HCT116 (cell line): ENCODE measurements at regions not wholly inside any gene's neighbourhood (a gene's known extent, or its start where the extent isn't known, plus 50 kb on each side); places are given as distances from the start of the nearest gene placed in this dataset.

ENCODE experiments used
- ATAC-seq: fragments of 200-7000 bp; cut with Tn5 transposase; 2 replicates; pipeline ENCODE4 v1.9.1; 2020; ENCODE audit warnings: mild to moderate bottlenecking, moderate library complexity
- BruUV-seq: library from RNA; stranded (reverse); fragments of 400-500 nt; replicated peaks from 2 replicates; lab custom pipeline; 2021; lab: Mats Ljungman, UMichigan
- CTCF ChIA-PET: fragments of 300-600 bp; sonication (Branson Sonifier 250); formaldehyde crosslinking; loops from one replicate; lab custom pipeline; 2021; ENCODE audit warnings: antibody characterized with exemption; lab: Charles Lee
- POLR2A ChIA-PET: fragments of 300-600, 350-600 bp; sonication (Branson Sonifier 250); formaldehyde crosslinking; loops from one replicate; lab custom pipeline; 2021; ENCODE audit warnings: antibody characterized with exemption; lab: Charles Lee
- RAD21 ChIA-PET, 2 experiments: fragments of 300-600 bp; sonication (Branson Sonifier 250); formaldehyde crosslinking; loops; one replicate each; lab custom pipeline; 2023; ENCODE audit warnings: low total read pairs in 2 of 2; ENCODE audit not compliant: uncharacterized antibody in 2 of 2, unreplicated experiment in 2 of 2, low non-redundant PET in 1 of 2; lab: Charles Lee
- DNase-seq: peaks from one replicate; pipeline ENCODE4 v3.0.0-alpha.2; 2010; ENCODE audit warnings: low read depth, low spot score
- H2AFZ ChIP-seq: fragments of 200-600 bp; shearing (Covaris generic), sonication (generic); 2 replicates; pipeline ENCODE4 v1.6.1; 2017; ENCODE audit warnings: low read depth, mixed run types, mixed read lengths, antibody characterized with exemption, low read length; ENCODE audit not compliant: poor library complexity, severe bottlenecking
- H3K27ac ChIP-seq: 2 replicates; pipeline ENCODE4 v1.5.1; 2012; ENCODE audit warnings: low read depth, low read length
- H3K27me3 ChIP-seq: fragments of 200-600 bp; sonication (generic); 2 replicates; pipeline ENCODE4 v1.6.1; 2016; ENCODE audit warnings: mixed run types, low read length, mixed read lengths; ENCODE audit not compliant: insufficient read depth
- H3K36me3 ChIP-seq, 2 experiments: fragments of 200-500 bp in 1 of 2; fragments of 200-600 bp in 1 of 2; sonication (Bioruptor generic) in 1 of 2; sonication (generic) in 1 of 2; 2 replicates each; pipeline versions ENCODE4 v1.5.1 to v1.6.1; 2014 to 2016; ENCODE audit warnings: low read length in 2 of 2, inconsistent platforms in 1 of 2, mixed read lengths in 1 of 2, mixed run types in 1 of 2; ENCODE audit not compliant: insufficient read depth in 2 of 2, control insufficient read depth in 1 of 2
- H3K4me1 ChIP-seq, 2 experiments: fragments of 200-600 bp in 1 of 2; sonication (generic) in 1 of 2; 2 replicates each; pipeline versions ENCODE4 v1.5.1 to v1.6.1; 2012 to 2017; ENCODE audit warnings: low read length in 2 of 2, inconsistent platforms in 1 of 2, mild to moderate bottlenecking in 1 of 2, mixed read lengths in 1 of 2, mixed run types in 1 of 2, moderate library complexity in 1 of 2; ENCODE audit not compliant: insufficient read depth in 2 of 2, control insufficient read depth in 1 of 2
- H3K4me2 ChIP-seq: fragments of 200-600 bp; sonication (generic); 2 replicates; pipeline ENCODE4 v1.6.1; 2017; ENCODE audit warnings: mixed run types, low read length, mixed read lengths
- H3K4me3 ChIP-seq, 2 experiments: fragments of 200-600 bp in 1 of 2; sonication (generic) in 1 of 2; replicated peaks in 1 of 2; 2 replicates each; pipeline ENCODE4 v1.5.1; 2011 to 2016; ENCODE audit warnings: low read length in 2 of 2, control low read depth in 1 of 2, low read depth in 1 of 2, mild to moderate bottlenecking in 1 of 2, mixed read lengths in 1 of 2, mixed run types in 1 of 2
- H3K79me2 ChIP-seq: fragments of 200-600 bp; sonication (generic); 2 replicates; pipeline ENCODE4 v1.6.1; 2017; ENCODE audit warnings: mild to moderate bottlenecking, mixed run types, low read length, moderate library complexity, mixed read lengths; ENCODE audit not compliant: insufficient read depth
- H3K9ac ChIP-seq: fragments of 200-600 bp; sonication (generic); 2 replicates; pipeline ENCODE4 v1.6.1; 2016; ENCODE audit warnings: low read length, mixed read lengths
- H3K9me2 ChIP-seq: fragments of 200-600 bp; sonication (generic), shearing (Covaris generic); 2 replicates; pipeline ENCODE4 v1.6.1; 2017; ENCODE audit warnings: mixed run types, mild to moderate bottlenecking, moderate library complexity; ENCODE audit not compliant: insufficient read depth
- H3K9me3 ChIP-seq, 2 experiments: fragments of 200-500 bp in 1 of 2; fragments of 200-600 bp in 1 of 2; sonication (Bioruptor generic) in 1 of 2; sonication (generic) in 1 of 2; 2 replicates each; pipeline ENCODE4 v1.6.1; 2014 to 2017; ENCODE audit warnings: low read length in 2 of 2, mixed read lengths in 2 of 2, inconsistent platforms in 1 of 2, low read depth in 1 of 2, mild to moderate bottlenecking in 1 of 2, mixed run types in 1 of 2, moderate library complexity in 1 of 2; ENCODE audit not compliant: control insufficient read depth in 1 of 2, insufficient read depth in 1 of 2
- H4K20me1 ChIP-seq: fragments of 200-600 bp; sonication (generic), shearing (Covaris generic); 2 replicates; pipeline ENCODE4 v1.6.1; 2017; ENCODE audit warnings: mixed run types, mild to moderate bottlenecking, moderate library complexity; ENCODE audit not compliant: insufficient read depth
- ATF3 ChIP-seq: IDR thresholded peaks from 2 replicates; pipeline ENCODE4 v1.6.1; 2012
- CBX3 ChIP-seq: IDR thresholded peaks from 2 replicates; pipeline ENCODE4 v1.6.1; 2012; ENCODE audit warnings: low read depth
- CTCF ChIP-seq, 3 experiments: fragments of 200-600 bp in 1 of 3; sonication (generic) in 1 of 3; IDR thresholded peaks in 2 of 3; conservative IDR thresholded peaks in 1 of 3; 2 replicates each; pipeline ENCODE4 v1.5.1; 2012 to 2017; ENCODE audit warnings: low read depth in 2 of 3, low read length in 2 of 3, antibody characterized with exemption in 1 of 3, borderline replicate concordance in 1 of 3, control low read depth in 1 of 3, mild to moderate bottlenecking in 1 of 3, mixed read lengths in 1 of 3, mixed run types in 1 of 3, moderate library complexity in 1 of 3; ENCODE audit not compliant: insufficient read depth in 1 of 3
- EGR1 ChIP-seq: IDR thresholded peaks from 2 replicates; pipeline ENCODE4 v1.6.1; 2012; ENCODE audit warnings: low read depth
- ELF1 ChIP-seq: IDR thresholded peaks from 2 replicates; pipeline ENCODE4 v1.6.1; 2012; ENCODE audit warnings: low read depth, borderline replicate concordance
- EZH2 ChIP-seq: fragments of 200-600 bp; sonication (generic); IDR thresholded peaks from 2 replicates; pipeline ENCODE4 v1.6.1; 2017; ENCODE audit warnings: antibody characterized with exemption, mixed run types
- EZH2phosphoT487 ChIP-seq: fragments of 200-600 bp; IDR thresholded peaks from 2 replicates; pipeline ENCODE4 v1.6.1; 2018; ENCODE audit warnings: antibody characterized with exemption, borderline replicate concordance
- JUND ChIP-seq: IDR thresholded peaks from 2 replicates; pipeline ENCODE4 v1.6.1; 2012
- POLR2A ChIP-seq: IDR thresholded peaks from 2 replicates; pipeline ENCODE4 v1.7.0; 2011; ENCODE audit warnings: borderline replicate concordance; ENCODE audit not compliant: insufficient read depth, insufficient read length; ENCODE audit errors: extremely low read depth
- POLR2AphosphoS5 ChIP-seq: IDR thresholded peaks from 2 replicates; pipeline ENCODE4 v1.6.1; 2011; ENCODE audit warnings: mild to moderate bottlenecking, low read depth, low read length, moderate library complexity
- RAD21 ChIP-seq: IDR thresholded peaks from 2 replicates; pipeline ENCODE4 v1.6.1; 2012; ENCODE audit warnings: low read depth, mild to moderate bottlenecking
- SP1 ChIP-seq: IDR thresholded peaks from 2 replicates; pipeline ENCODE4 v1.6.1; 2012; ENCODE audit warnings: low read depth
- TCF7L2 ChIP-seq: IDR thresholded peaks from 2 replicates; pipeline ENCODE4 v1.7.0; 2011; ENCODE audit warnings: borderline replicate concordance, inconsistent platforms; ENCODE audit not compliant: insufficient read depth, insufficient read length; ENCODE audit errors: extremely low read depth
- ZBTB33 ChIP-seq: IDR thresholded peaks from 2 replicates; pipeline ENCODE4 v1.6.1; 2011; ENCODE audit warnings: mild to moderate bottlenecking, low read length, moderate library complexity; ENCODE audit not compliant: insufficient replicate concordance; ENCODE audit errors: extremely low read depth
- ZNF274 ChIP-seq: fragments of 200-500 bp; sonication (Bioruptor generic); IDR thresholded peaks from 2 replicates; pipeline ENCODE4 v1.6.1; 2014; ENCODE audit warnings: mild to moderate bottlenecking, low read depth, low read length, inconsistent platforms
- intact Hi-C: fragments of 100-400 bp; cut with micrococcal nuclease; formaldehyde crosslinking; loops from 2 replicates; pipeline ENCODE4 v1.10.0; 2022

- TF ChIP-seq RAD21 (no peak), ATF3 (no peak), EZH2 (no peak), ELF1 (no peak), SP1 (no peak), TCF7L2 (no peak), POLR2A (no peak), POLR2AphosphoS5 (no peak), ZBTB33 (no peak), CBX3 (no peak), EGR1 (no peak), ZNF274 (no peak), JUND (no peak), EZH2phosphoT487 (no peak), CTCF (IDR thresholded peaks at IDR 0.05 in 2 of 3, conservative IDR thresholded peaks at IDR 0.05 in 1 of 3; ENCODE audit: borderline replicate concordance in 1 of 3, insufficient read depth in 1 of 3, low read depth in 2 of 3, low read length in 2 of 3) (no peak)
- Histone ChIP-seq H3K79me2 (no peaks in the 10 kb centered on the region), H3K36me3 (no peaks in the 10 kb centered on the region), H3K9me3 (no peaks in the 10 kb centered on the region), H3K4me3 (no peak overlapping the region), H3K9ac (no peak overlapping the region), H3K9me2 (no peaks in the 10 kb centered on the region), H3K4me1 (no peaks in the 10 kb centered on the region), H3K27me3 (no peaks in the 10 kb centered on the region), H2AFZ (no peak overlapping the region), H3K4me2 (no peak overlapping the region), H3K27ac (no peak overlapping the region), H4K20me1 (no peaks in the 10 kb centered on the region; the same call in 1 of the 2 replicates)
- no peak for DNase-seq
- POLR2A ChIA-PET, result no interaction called here
- no TSS peak for BruUV-seq
- intact Hi-C loops, result no loop called here
- CTCF ChIA-PET, result no interaction called here
- RAD21 ChIA-PET, result no interaction called here
- no peak for ATAC-seq
Observed at GRCh38 chr7:108860615-108861014, 290.9 kb downstream of the DNAJB9 start.
